ENCODE measurements at regions not wholly inside any gene's neighbourhood (a gene's known extent, or its start where the extent isn't known, plus 50 kb on each side); places are given as distances from the start of the nearest gene placed in this dataset.

- no peak for DNase-seq (ENCODE audit: low spot score)
Measured at GRCh38 chr3:178260887-178261565, 275.2 kb upstream of the KCNMB2 start.

GRCh38 chr3:178263236-178263916 lies 272.9 kb upstream of the KCNMB2 start:
- no peak for DNase-seq (ENCODE audit: low spot score)

- no peak for DNase-seq (ENCODE audit: low spot score)
Measured at GRCh38 chr3:178267158-178267844, 268.9 kb upstream of the KCNMB2 start.

- DNase-seq (ENCODE audit: low spot score), result no peak
Measured at GRCh38 chr3:178270838-178271237, 265.4 kb upstream of the KCNMB2 start.

- DNase-seq (ENCODE audit: low spot score), result no peak
Measured at GRCh38 chr3:178271740-178272387, 264.4 kb upstream of the KCNMB2 start.

- no peak for DNase-seq (ENCODE audit: low spot score)
Measured at GRCh38 chr3:178272841-178273240, 263.4 kb upstream of the KCNMB2 start.

- no peak for DNase-seq (ENCODE audit: low spot score)
Measured at GRCh38 chr3:178274711-178275110, 261.5 kb upstream of the KCNMB2 start.

- DNase-seq (ENCODE audit: low spot score), result no peak
Measured at GRCh38 chr3:178275311-178275710, 260.9 kb upstream of the KCNMB2 start.

GRCh38 chr3:178275793-178276192 lies 260.4 kb upstream of the KCNMB2 start:
- no peak for DNase-seq (ENCODE audit: low spot score)

GRCh38 chr3:178277605-178278004 lies 258.6 kb upstream of the KCNMB2 start:
- no peak for DNase-seq (ENCODE audit: low spot score)

- no peak for DNase-seq (ENCODE audit: low spot score)
Measured at GRCh38 chr3:178283561-178283960, 252.7 kb upstream of the KCNMB2 start.

- no peak for DNase-seq (ENCODE audit: low spot score)
Measured at GRCh38 chr3:178284181-178284580, 252.1 kb upstream of the KCNMB2 start.

GRCh38 chr3:178288074-178288473 lies 248.2 kb upstream of the KCNMB2 start:
- no peak for DNase-seq (ENCODE audit: low spot score)

- no peak for DNase-seq (ENCODE audit: low spot score)
Measured at GRCh38 chr3:178289544-178290160, 246.6 kb upstream of the KCNMB2 start.

GRCh38 chr3:178291574-178292370 lies 244.5 kb upstream of the KCNMB2 start:
- no peak for DNase-seq (ENCODE audit: low spot score)

GRCh38 chr3:178295292-178295912 lies 240.8 kb upstream of the KCNMB2 start:
- DNase-seq (ENCODE audit: low spot score), result no peak

GRCh38 chr3:178297199-178297598 lies 239.0 kb upstream of the KCNMB2 start:
- no peak for DNase-seq (ENCODE audit: low spot score)

GRCh38 chr3:178297740-178298139 lies 238.5 kb upstream of the KCNMB2 start:
- no peak for DNase-seq (ENCODE audit: low spot score)

GRCh38 chr3:178300441-178300959 lies 235.7 kb upstream of the KCNMB2 start:
- DNase-seq (ENCODE audit: low spot score), result no peak

Measured in LoVo (cell line).